Heart left ventricle (tissue), 13 donors: ENCODE measurements at regions not wholly inside any gene's neighbourhood (a gene's known extent, or its start where the extent isn't known, plus 50 kb on each side); places are given as distances from the start of the nearest gene placed in this dataset.

Experiments
- CTCF ChIP-seq, 12 donors: fragments of 200-600 bp; sonication (generic) in 4 of 12; IDR thresholded peaks; one replicate each; pipeline versions ENCODE4 v1.5.0 to v1.8.0; 2018 to 2022; ENCODE audit warnings: antibody characterized with exemption in 12 of 12, mild to moderate bottlenecking in 5 of 12
- POLR2A ChIP-seq, 2 donors: fragments of 450-650 bp; IDR thresholded peaks; one replicate each; pipeline ENCODE4 v1.6.1; 2017; ENCODE audit warnings: antibody characterized with exemption in 2 of 2, mild to moderate bottlenecking in 2 of 2, moderate library complexity in 2 of 2
- donor health status: ischemic (EF 13 %, LVEDD 7.1; RV severe dilation, severe dysfunction).
- donor health status: DM: no; HTN: yes; CAD: no.
- donor health status: DM: no; HTN: no; CAD: no.
- donor health status: ischemic (EF 25% LVEDD 6.9; RV normal size, moderate dysfunction).
- donor health status: ischemic (EF 25% LVEDD 5.7; RV mildly dilated, moderate dysfunction).
- donor health status: ischemic (EF 35%, LVEDD 5.7; RV mildly dilated, moderate dysfunction).
- donor health status: nonischemic (EF 11% LVEDD 7.7; RV severe dilation, severe dysfunction).
- donor health status: DM: yes; HTN: yes; CAD: no.
- donor health status: PGD.
- donor health status: ischemic (EF 29% LVEDD 5.4; RV normal size, mild dysfunction).
- donor health status: nonischemic (EF 23%, LVEDD 6.1; RV moderate dilation, normal function).

GRCh38 chr5:85646641-85647040, 971.1 kb upstream of the COX7C start:
- TF ChIP-seq CTCF (IDR thresholded peaks at IDR 0.05) (no peak), POLR2A (IDR thresholded peaks at IDR 0.05) (no peak)
